Activated CD4-positive, alpha-beta T cell treated with anti-CD3 and anti-CD28 coated beads, Interleukin-2, amount 10 ng/mL, durations not matched to agents 7 days and 5 days (primary cell): ENCODE measurements at regions not wholly inside any gene's neighbourhood (a gene's known extent, or its start where the extent isn't known, plus 50 kb on each side); places are given as distances from the start of the nearest gene placed in this dataset.

Source experiments
- CTCF ChIA-PET: fragments of 350-600 bp; sonication (Branson Sonifier 250); formaldehyde crosslinking; loops from one replicate; lab custom pipeline; 2021; ENCODE audit warnings: antibody characterized with exemption; lab: Charles Lee
- POLR2A ChIA-PET: fragments of 350-600 bp; sonication (Branson Sonifier 250); formaldehyde crosslinking; loops from one replicate; lab custom pipeline; 2021; ENCODE audit warnings: antibody characterized with exemption; lab: Charles Lee
- DNase-seq: peaks from one replicate; pipeline ENCODE4 v3.0.0-alpha.2; 2020
- H3K27ac Mint-ChIP-seq: one replicate; pipeline ENCODE4 v1.8.0; 2021; ENCODE audit warnings: mild to moderate bottlenecking, moderate library complexity, mixed read lengths
- H3K27me3 Mint-ChIP-seq: one replicate; pipeline ENCODE4 v1.8.0; 2021; ENCODE audit warnings: mixed read lengths
- H3K36me3 Mint-ChIP-seq: one replicate; pipeline ENCODE4 v1.8.0; 2021; ENCODE audit warnings: low read depth, mixed read lengths
- H3K4me1 Mint-ChIP-seq: one replicate; pipeline ENCODE4 v1.8.0; 2021; ENCODE audit warnings: mixed read lengths
- H3K4me3 Mint-ChIP-seq: one replicate; pipeline ENCODE4 v1.8.0; 2021; ENCODE audit warnings: mild to moderate bottlenecking, moderate library complexity, mixed read lengths
- H3K9me3 Mint-ChIP-seq: one replicate; pipeline ENCODE4 v1.8.0; 2021; ENCODE audit warnings: mixed read lengths

DNA sequence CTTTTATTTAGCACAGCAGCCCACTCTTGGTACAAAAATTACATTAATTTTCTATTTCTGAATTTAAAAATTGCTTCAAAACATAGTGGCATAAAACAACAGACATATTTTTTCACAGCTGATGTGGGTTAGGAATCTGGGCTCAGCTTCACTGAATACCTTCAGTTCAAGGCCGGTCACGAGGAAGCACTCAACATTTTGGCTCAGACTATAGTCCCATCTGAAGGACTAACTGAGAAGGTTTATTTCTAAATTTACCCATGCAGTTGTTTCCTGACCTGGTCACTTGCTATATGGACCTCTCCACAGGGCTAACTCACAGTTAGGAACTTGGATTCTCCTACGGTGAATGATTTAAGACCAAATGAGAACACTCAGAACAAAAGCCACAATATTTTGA, 1230.2 kb upstream of the ADGRL3 start:
- DNase-seq, result no peak
- no peaks in the 10 kb centered on the region for H3K9me3 Mint-ChIP-seq
- H3K4me1 Mint-ChIP-seq, result no peaks in the 10 kb centered on the region
- H3K4me3 Mint-ChIP-seq, result no peak overlapping the region
- H3K27ac Mint-ChIP-seq, result no peak overlapping the region
- no peaks in the 10 kb centered on the region for H3K27me3 Mint-ChIP-seq
- ChIA-PET CTCF (no interaction called here), POLR2A (no interaction called here)
- no peaks in the 10 kb centered on the region for H3K36me3 Mint-ChIP-seq

DNA sequence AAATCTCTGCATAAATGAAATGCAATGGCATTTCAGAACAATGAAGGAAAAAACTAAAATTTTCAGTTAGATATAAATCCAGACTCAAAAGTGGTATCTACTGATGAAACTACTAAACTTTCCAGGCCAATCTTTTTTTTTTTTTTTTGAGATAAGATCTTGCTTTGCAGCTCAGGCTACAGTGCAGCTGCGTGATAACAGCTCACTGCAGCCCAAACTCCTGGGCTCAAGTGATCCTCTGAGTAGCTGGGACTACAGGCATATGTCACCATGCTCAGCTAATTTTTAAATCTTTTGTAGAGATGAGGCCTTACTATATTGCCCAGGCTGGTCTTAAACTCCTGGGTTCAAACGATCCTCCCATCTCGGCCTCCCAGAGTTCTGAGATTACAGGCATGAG, 1228.2 kb upstream of the ADGRL3 start:
- H3K9me3 Mint-ChIP-seq, result no peaks in the 10 kb centered on the region
- ChIA-PET POLR2A (no interaction called here), CTCF (no interaction called here)
- H3K27me3 Mint-ChIP-seq, result no peaks in the 10 kb centered on the region
- DNase-seq, result no peak
- no peak overlapping the region for H3K4me3 Mint-ChIP-seq
- H3K36me3 Mint-ChIP-seq, result no peaks in the 10 kb centered on the region
- no peak overlapping the region for H3K27ac Mint-ChIP-seq
- H3K4me1 Mint-ChIP-seq, result no peaks in the 10 kb centered on the region

DNA sequence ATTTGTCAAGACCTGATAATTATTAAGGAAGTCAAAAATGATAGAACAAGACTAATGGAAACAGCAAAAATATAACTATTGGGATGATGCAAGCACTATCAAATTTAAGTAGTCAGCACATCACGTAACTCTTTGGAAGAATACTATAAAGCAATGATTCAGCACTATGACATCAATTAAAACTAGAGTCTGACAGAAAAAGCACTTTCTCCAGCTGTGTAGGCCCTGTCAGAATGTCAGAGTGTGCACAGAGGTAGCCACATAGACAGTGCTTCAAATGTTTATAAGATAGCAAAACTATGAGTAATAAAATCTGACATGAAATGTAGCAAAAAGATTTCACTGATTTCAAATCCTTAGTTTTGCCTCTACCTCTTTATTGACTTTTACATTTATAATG, 1226.6 kb upstream of the ADGRL3 start:
- POLR2A ChIA-PET, result no interaction called here

DNA sequence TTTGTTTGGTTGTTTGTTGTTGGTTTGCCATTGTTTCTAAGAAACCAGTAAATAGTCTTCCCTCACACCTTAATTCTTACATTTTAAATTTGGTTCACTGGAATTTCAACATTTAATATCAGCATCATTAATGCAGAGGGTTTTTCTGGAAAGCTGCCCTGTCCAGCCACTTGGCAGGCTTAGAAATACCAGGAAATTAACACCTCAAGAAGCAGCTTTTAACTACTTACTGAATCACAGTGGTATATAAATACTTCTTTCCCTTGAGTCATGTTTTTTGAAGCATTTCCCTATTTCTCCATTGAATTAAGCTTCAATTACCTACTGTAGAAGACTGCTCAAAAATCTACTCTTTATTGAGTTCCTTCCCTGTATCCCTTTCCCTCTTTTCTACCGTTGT, 1221.1 kb upstream of the ADGRL3 start:
- CTCF ChIA-PET, result no interaction called here
- no peak overlapping the region for H3K27ac Mint-ChIP-seq
- POLR2A ChIA-PET, result no interaction called here
- no peaks in the 10 kb centered on the region for H3K27me3 Mint-ChIP-seq
- no peaks in the 10 kb centered on the region for H3K9me3 Mint-ChIP-seq
- H3K4me3 Mint-ChIP-seq, result no peak overlapping the region
- no peaks in the 10 kb centered on the region for H3K4me1 Mint-ChIP-seq
- DNase-seq, result no peak
- no peaks in the 10 kb centered on the region for H3K36me3 Mint-ChIP-seq

More for the DNA sequence above, 1226.6 kb upstream of the ADGRL3 start:
- Mint-ChIP-seq H3K4me3 (no peak overlapping the region), H3K27me3 (no peaks in the 10 kb centered on the region), H3K4me1 (no peaks in the 10 kb centered on the region), H3K9me3 (no peaks in the 10 kb centered on the region), H3K27ac (no peak overlapping the region), H3K36me3 (no peaks in the 10 kb centered on the region)
- no peak for DNase-seq
- CTCF ChIA-PET, result no interaction called here

DNA sequence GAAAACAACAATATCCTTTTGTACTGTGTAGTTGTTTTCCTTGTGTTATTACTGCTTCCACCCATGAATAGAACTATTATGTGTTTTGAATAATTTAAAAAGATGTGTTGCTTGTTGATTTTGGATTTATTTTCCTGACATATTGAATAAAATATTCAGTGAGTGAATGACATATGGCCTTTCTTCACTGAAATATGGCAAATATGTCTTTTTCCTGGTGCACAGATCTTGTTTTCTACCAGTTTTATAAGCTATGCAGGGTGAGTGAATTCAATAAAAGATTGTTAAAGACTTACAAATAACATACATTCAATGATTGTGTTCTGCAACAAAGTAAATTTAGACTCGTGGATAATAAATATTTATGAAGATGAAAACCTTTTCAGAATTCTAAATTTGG, 1216.3 kb upstream of the ADGRL3 start:
- Mint-ChIP-seq H3K4me1 (no peaks in the 10 kb centered on the region), H3K27ac (no peak overlapping the region), H3K9me3 (no peaks in the 10 kb centered on the region), H3K36me3 (no peaks in the 10 kb centered on the region), H3K27me3 (no peaks in the 10 kb centered on the region), H3K4me3 (no peak overlapping the region)
- CTCF ChIA-PET, result no interaction called here
- POLR2A ChIA-PET, result no interaction called here
- DNase-seq, result no peak

DNA sequence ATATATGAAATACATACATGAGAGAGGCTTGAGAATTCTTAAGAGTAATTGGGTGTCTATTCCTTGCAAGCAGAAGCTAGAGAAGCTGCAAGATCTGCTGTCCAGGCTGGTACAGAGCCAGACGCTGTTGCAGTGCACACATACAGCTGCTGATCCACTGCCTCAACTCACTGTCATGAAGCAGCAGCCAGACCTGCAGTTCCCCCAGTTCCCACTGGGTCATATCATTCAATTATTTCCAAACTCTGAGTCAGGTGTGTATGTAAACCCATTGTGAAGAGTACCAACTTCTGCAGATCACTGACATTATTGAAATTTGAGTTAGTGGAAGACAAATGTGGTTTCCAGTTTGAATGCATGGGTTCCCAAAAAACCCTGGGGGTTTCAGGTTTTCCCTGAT, 1212.8 kb upstream of the ADGRL3 start:
- Mint-ChIP-seq H3K36me3 (no peaks in the 10 kb centered on the region), H3K4me3 (no peak overlapping the region), H3K9me3 (no peaks in the 10 kb centered on the region), H3K4me1 (no peaks in the 10 kb centered on the region), H3K27me3 (no peaks in the 10 kb centered on the region), H3K27ac (no peak overlapping the region)
- CTCF ChIA-PET, result no interaction called here
- DNase-seq, result no peak
- POLR2A ChIA-PET, result no interaction called here

DNA sequence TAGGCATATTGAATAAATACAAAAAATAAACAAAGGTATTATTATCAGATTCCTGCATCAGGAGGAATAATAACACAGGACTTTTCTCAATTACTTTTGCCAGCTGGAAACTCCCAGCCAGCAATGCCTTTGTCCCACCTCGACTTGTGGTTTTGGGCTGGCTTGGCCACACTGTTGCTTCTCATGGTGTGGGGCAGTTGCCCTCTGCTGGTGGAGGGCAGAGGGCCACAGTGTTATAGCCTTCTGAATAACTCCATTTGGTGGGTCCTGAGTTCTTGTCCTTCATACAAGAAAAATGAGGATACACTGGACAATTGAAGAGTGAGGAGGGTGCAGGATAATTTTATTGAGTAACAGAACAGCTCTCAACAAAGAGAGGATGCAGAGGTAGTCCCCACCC, 1206.0 kb upstream of the ADGRL3 start:
- ChIA-PET POLR2A (no interaction called here), CTCF (no interaction called here)
- Mint-ChIP-seq H3K36me3 (no peaks in the 10 kb centered on the region), H3K9me3 (peaks cover 22% of the 10 kb centered on the region), H3K27me3 (no peaks in the 10 kb centered on the region), H3K27ac (no peak overlapping the region), H3K4me1 (no peaks in the 10 kb centered on the region), H3K4me3 (no peak overlapping the region)
- DNase-seq, result no peak

DNA sequence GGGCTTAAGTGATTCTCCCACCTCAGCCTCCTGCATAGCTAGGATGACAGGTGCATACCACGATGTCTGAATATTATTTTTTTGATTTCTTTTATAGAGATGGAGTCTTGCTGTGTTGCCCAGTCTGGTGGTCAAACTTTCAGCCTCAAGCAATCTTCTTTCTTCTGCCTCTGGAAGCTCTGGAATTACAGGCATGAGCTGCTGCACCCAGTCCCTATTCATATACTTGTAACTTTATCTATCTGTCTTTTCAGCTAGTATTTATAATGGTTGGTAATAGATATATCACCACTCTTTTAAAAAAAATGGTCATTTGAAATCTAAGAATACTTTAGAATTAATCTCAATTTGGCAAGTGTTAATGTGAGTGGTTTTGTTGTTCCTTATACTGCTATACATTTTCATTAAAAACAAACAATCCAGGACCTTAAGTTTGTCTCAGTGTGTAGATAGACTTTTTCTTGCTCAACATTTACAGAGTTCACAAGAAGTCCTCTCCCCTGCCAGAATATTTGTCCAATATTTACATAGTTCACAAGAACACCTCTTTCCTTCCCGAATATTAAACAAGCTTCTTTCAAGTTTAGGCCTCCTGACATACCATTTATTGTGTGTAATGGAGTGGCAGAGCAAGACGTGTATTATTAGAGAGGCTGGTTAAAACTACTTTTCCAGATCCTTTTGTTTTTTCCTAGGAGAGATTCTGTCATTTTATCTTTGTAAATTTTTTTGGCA, 1197.4 kb upstream of the ADGRL3 start:
- Mint-ChIP-seq H3K9me3 (no peaks in the 10 kb centered on the region), H3K36me3 (no peaks in the 10 kb centered on the region), H3K4me3 (no peak overlapping the region), H3K4me1 (no peaks in the 10 kb centered on the region), H3K27ac (no peak overlapping the region), H3K27me3 (no peaks in the 10 kb centered on the region)
- ChIA-PET CTCF (no interaction called here), POLR2A (no interaction called here)
- DNase-seq, result no peak

DNA sequence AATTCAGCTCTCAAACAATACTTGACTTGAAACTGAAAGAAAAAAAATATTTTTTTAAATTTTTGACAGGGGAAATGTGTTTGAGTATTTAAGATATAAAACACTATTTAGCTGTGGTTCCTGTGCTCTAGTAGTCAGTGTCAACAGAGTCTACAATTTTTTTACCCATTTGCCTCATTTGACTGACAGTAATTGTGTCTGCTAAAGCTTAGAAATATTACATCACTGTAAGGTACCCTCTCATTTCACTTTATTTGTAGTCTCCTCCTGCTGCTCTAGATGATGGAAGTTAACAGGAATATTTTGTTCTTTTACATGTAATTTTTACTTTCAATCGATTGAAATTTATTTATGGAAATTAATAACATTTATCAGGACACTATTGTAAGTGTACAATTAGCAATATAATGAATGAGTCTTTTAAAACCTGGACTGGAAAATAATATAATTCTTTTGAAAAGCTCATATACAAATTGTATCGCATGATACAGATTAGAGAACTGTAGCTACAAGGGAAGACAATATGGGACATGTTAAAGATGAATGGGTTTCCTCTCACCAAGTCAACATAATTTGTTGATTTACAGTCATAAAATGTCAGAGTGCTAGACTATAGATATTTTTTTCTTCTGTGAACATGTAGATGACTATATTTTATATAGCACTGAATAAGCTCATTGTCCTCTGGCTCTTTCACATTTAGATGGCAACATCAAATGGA, 1186.5 kb upstream of the ADGRL3 start:
- ChIA-PET POLR2A (no interaction called here), CTCF (interaction anchor here (0.6 kb wide), 1 partner anchor 1587 kb away, joined by 3 read pairs; no protein-coding TSS in a partner anchor)
- Mint-ChIP-seq H3K9me3 (peaks cover 5% of the 10 kb centered on the region), H3K4me1 (no peaks in the 10 kb centered on the region), H3K27ac (no peak overlapping the region), H3K4me3 (no peak overlapping the region), H3K36me3 (no peaks in the 10 kb centered on the region), H3K27me3 (no peaks in the 10 kb centered on the region)
- DNase-seq, result no peak

DNA sequence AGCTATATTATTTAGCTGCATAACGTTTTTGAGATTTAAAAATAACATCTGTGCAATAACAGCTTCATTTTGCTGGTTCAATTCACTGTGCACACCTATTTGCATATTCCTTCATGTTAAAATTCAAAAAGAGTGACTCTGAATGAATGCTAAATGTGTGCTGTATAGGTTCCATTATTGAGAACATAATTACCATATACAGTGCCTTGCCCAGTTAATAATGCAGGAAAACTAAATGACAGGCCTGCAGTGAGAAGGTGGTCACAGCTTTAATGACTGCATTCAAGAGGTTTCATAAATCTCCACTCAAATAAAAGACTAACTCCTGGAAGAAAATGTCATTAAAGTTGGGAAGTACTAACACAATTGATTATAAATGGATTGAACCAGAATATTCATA, 1183.2 kb upstream of the ADGRL3 start:
- Mint-ChIP-seq H3K9me3 (no peaks in the 10 kb centered on the region), H3K27me3 (no peaks in the 10 kb centered on the region), H3K27ac (no peak overlapping the region), H3K4me1 (no peaks in the 10 kb centered on the region), H3K36me3 (no peaks in the 10 kb centered on the region), H3K4me3 (no peak overlapping the region)
- ChIA-PET POLR2A (no interaction called here), CTCF (no interaction called here)
- no peak for DNase-seq

DNA sequence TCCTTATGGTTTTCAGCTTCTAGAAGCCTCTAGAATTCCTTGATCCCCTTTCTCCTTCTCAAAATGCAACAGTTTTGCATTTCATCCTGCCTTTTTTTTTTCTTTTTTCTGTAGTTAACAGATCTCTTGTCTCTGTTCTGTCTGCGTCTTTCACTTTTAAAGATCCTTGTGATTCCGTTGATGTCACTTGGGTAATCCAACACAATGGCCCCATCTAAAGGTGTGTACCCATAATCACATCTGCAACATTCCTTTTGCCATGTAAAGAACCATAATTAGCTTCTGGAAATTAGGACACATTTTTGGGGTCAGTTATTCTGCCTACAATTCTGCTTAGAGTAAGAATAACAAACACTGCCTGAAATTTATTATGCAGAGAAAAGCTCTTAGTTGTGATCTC, 1180.9 kb upstream of the ADGRL3 start:
- Mint-ChIP-seq H3K36me3 (no peaks in the 10 kb centered on the region), H3K27ac (no peak overlapping the region)

DNA sequence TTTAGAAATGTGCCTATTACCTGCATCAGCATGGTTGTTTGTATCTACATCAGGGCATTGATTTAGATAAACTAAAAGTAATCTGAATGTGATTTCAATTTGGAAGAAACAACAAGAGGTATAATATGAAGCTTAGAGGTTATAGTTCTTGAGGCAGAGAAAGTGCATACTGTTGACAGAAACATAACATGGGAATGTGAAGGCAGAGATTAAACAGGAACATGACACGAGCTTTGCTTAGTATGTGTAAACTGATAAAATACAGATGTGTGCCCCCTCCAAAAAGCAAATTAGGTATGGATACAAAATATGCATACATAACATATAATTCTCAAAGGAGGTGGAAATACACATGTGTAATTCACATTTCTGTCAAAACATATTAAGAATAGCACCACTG, 1180.2 kb upstream of the ADGRL3 start:
- POLR2A ChIA-PET, result no interaction called here
- Mint-ChIP-seq H3K4me1 (no peaks in the 10 kb centered on the region), H3K9me3 (no peaks in the 10 kb centered on the region), H3K27ac (no peak overlapping the region), H3K27me3 (no peaks in the 10 kb centered on the region), H3K36me3 (no peaks in the 10 kb centered on the region), H3K4me3 (no peak overlapping the region)
- DNase-seq, result no peak
- CTCF ChIA-PET, result no interaction called here

More for the DNA sequence above, 1180.9 kb upstream of the ADGRL3 start:
- no peaks in the 10 kb centered on the region for H3K9me3 Mint-ChIP-seq
- DNase-seq, result no peak
- H3K4me1 Mint-ChIP-seq, result no peaks in the 10 kb centered on the region
- H3K4me3 Mint-ChIP-seq, result no peak overlapping the region
- CTCF ChIA-PET, result interaction anchor here (0.6 kb wide), 1 partner anchor 230 kb away, joined by 4 read pairs; no protein-coding TSS in a partner anchor
- POLR2A ChIA-PET, result no interaction called here
- no peaks in the 10 kb centered on the region for H3K27me3 Mint-ChIP-seq

DNA sequence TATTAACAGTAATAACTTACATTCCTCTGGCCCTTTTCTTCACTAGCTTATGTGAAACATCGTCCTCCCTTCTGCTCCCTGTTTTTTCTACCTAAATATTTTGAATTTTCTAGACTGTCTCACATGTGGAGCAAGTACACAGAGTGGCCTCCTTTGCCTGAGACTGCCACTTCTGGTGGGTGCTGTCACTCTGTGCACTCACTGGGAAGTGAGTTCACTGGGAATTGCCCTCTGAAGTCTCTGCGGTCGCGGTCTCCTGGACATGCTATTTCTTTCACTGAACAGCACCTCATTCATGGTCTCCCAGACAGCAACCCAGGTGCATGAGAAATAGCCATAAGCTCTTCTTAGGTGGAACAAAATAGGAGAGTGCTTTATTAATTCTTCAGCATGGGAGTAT, 1179.7 kb upstream of the ADGRL3 start:
- Mint-ChIP-seq H3K4me3 (no peak overlapping the region), H3K36me3 (no peaks in the 10 kb centered on the region), H3K9me3 (no peaks in the 10 kb centered on the region), H3K4me1 (no peaks in the 10 kb centered on the region), H3K27me3 (no peaks in the 10 kb centered on the region), H3K27ac (no peak overlapping the region)
- no peak for DNase-seq
- CTCF ChIA-PET, result no interaction called here
- POLR2A ChIA-PET, result no interaction called here

DNA sequence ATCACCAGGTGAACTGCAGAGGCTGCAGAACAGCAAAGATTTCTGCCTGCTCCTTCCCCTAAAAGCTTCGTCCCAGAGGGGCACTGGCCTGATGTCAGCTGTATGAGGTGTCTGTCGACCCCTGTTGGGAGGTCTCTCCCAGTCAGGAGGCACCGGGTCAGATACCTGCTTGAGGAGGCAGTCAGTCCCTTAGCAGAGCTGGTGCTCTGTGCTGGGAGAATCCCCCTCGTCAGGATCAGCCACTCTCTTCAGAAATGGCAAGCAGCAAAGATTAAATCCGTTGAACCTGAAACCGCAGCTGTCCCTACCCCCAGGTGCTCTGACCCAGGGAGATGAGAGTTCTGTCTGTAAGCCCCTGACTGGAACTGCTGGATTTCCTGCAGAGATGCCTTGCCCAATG, 1166.3 kb upstream of the ADGRL3 start:
- ChIA-PET CTCF (no interaction called here), POLR2A (no interaction called here)
- Mint-ChIP-seq H3K36me3 (no peaks in the 10 kb centered on the region), H3K27ac (no peak overlapping the region), H3K4me3 (no peak overlapping the region), H3K9me3 (peaks cover 4% of the 10 kb centered on the region), H3K4me1 (no peaks in the 10 kb centered on the region), H3K27me3 (no peaks in the 10 kb centered on the region)
- DNase-seq, result no peak
